Keratinocyte (primary cell): ENCODE measurements at regions not wholly inside any gene's neighbourhood (a gene's known extent, or its start where the extent isn't known, plus 50 kb on each side); places are given as distances from the start of the nearest gene placed in this dataset.

Source experiments
- DNase-seq: peaks from one replicate; pipeline ENCODE4 v3.0.0-alpha.2; 2011; ENCODE audit warnings: low read depth, missing footprints, low spot score
- FAIRE-seq: peaks from 2 replicates; lab custom pipeline; 2011; peaks lifted over from hg19 to GRCh38; lab: Jason Lieb, UNC
- H2AFZ ChIP-seq: 2 replicates; pipeline ENCODE4 v1.6.0; 2012; ENCODE audit warnings: low read length, control low read depth, inconsistent platforms; ENCODE audit not compliant: control insufficient read depth
- H3K27ac ChIP-seq: 2 replicates; pipeline ENCODE4 v1.5.1; 2011; ENCODE audit warnings: low read length; ENCODE audit not compliant: control insufficient read depth, insufficient read depth
- H3K27me3 ChIP-seq: 3 replicates; pipeline ENCODE4 v1.6.0; 2011; ENCODE audit warnings: low read length; ENCODE audit not compliant: control insufficient read depth, insufficient read depth; ENCODE audit errors: extremely low read depth
- H3K36me3 ChIP-seq, 2 experiments: 2 replicates in 1 of 2; 3 replicates in 1 of 2; pipeline ENCODE4 v1.5.1; 2011; ENCODE audit warnings: low read length in 2 of 2, mild to moderate bottlenecking in 1 of 2; ENCODE audit not compliant: control insufficient read depth in 2 of 2, insufficient read depth in 2 of 2; ENCODE audit errors: extremely low read depth in 1 of 2
- H3K4me1 ChIP-seq: 3 replicates; pipeline ENCODE4 v1.5.1; 2011; ENCODE audit warnings: low read length; ENCODE audit not compliant: control insufficient read depth, insufficient read depth; ENCODE audit errors: extremely low read depth
- H3K4me2 ChIP-seq: 3 replicates; pipeline ENCODE4 v1.6.0; 2011; ENCODE audit warnings: low read depth, low read length; ENCODE audit not compliant: control insufficient read depth, insufficient read depth; ENCODE audit errors: extremely low read depth
- H3K4me3 ChIP-seq, 3 experiments: fragments of 200-600 bp in 1 of 3; sonication (generic) in 1 of 3; 2 replicates in 2 of 3; 3 replicates in 1 of 3; pipeline ENCODE4 v1.5.1; 2011 to 2016; ENCODE audit warnings: low read length in 3 of 3, mild to moderate bottlenecking in 3 of 3, control low read depth in 2 of 3, inconsistent platforms in 1 of 3, low read depth in 1 of 3, mixed read lengths in 1 of 3, mixed run types in 1 of 3, moderate library complexity in 1 of 3; ENCODE audit not compliant: control insufficient read depth in 2 of 3, insufficient read depth in 2 of 3; ENCODE audit errors: extremely low read depth in 1 of 3
- H3K79me2 ChIP-seq: 2 replicates; pipeline ENCODE4 v1.6.0; 2012; ENCODE audit warnings: low read length; ENCODE audit not compliant: control insufficient read depth, insufficient read depth
- H3K9ac ChIP-seq: 3 replicates; pipeline ENCODE4 v1.6.0; 2011; ENCODE audit warnings: low read length; ENCODE audit not compliant: control insufficient read depth, insufficient read depth; ENCODE audit errors: extremely low read depth
- H3K9me1 ChIP-seq: 3 replicates; pipeline ENCODE4 v1.6.0; 2011; ENCODE audit warnings: low read length; ENCODE audit not compliant: control insufficient read depth, insufficient read depth; ENCODE audit errors: extremely low read depth
- H3K9me3 ChIP-seq: 2 replicates; pipeline ENCODE4 v1.5.1; 2012; ENCODE audit warnings: low read depth, low read length; ENCODE audit not compliant: control insufficient read depth
- H4K20me1 ChIP-seq: 3 replicates; pipeline ENCODE4 v1.6.0; 2011; ENCODE audit warnings: low read length; ENCODE audit not compliant: control insufficient read depth, insufficient read depth; ENCODE audit errors: extremely low read depth
- CTCF ChIP-seq, 3 experiments: IDR thresholded peaks in 1 of 3; conservative IDR thresholded peaks in 1 of 3; optimal IDR thresholded peaks in 1 of 3; 2 replicates in 2 of 3; 3 replicates in 1 of 3; pipeline versions ENCODE3 to v1.5.1; 2011; ENCODE audit warnings: low read length in 3 of 3, mild to moderate bottlenecking in 3 of 3, moderate library complexity in 2 of 3, control low read depth in 1 of 3, inconsistent platforms in 1 of 3; ENCODE audit not compliant: insufficient read depth in 2 of 3; ENCODE audit errors: extremely low read depth in 1 of 3
- EZH2 ChIP-seq: IDR thresholded peaks from one replicate; pipeline ENCODE4 v1.6.1; 2012; ENCODE audit warnings: inconsistent platforms, mild to moderate bottlenecking, low read length, moderate library complexity
- dilution Hi-C: fragments of 300-500 bp; cut with MboI; formaldehyde crosslinking; loops from one replicate; pipeline ENCODE4 v1.7.0; 2020; ENCODE audit warnings: low sequenced_read_pairs; ENCODE audit not compliant: extremely low pct_ligation_motif_present

GRCh38 chr2:41659758-41660157, 388.1 kb upstream of the PKDCC start:
- FAIRE-seq (no peak), DNase-seq (no peak)
- no peak overlapping the region for H2AFZ ChIP-seq
- no peaks in the 10 kb centered on the region for H3K27me3 ChIP-seq
- H3K27ac ChIP-seq = no peak overlapping the region
- no peaks in the 10 kb centered on the region for H4K20me1 ChIP-seq
- H3K9me3 ChIP-seq = no peaks in the 10 kb centered on the region
- H3K4me2 ChIP-seq = no peak overlapping the region
- no peak for TF ChIP-seq CTCF (optimal IDR thresholded peaks at IDR 0.05 in 1 of 3, IDR thresholded peaks at IDR 0.05 in 1 of 3, conservative IDR thresholded peaks at IDR 0.05 in 1 of 3; ENCODE audit: extremely low read depth in 1 of 3, insufficient read depth in 2 of 3, low read length in 3 of 3)
- TF ChIP-seq EZH2 = no peak
- H3K9me1 ChIP-seq = no peaks in the 10 kb centered on the region
- H3K9ac ChIP-seq = no peak overlapping the region
- H3K4me3 ChIP-seq = no peak overlapping the region
- no peaks in the 10 kb centered on the region for H3K79me2 ChIP-seq
- H3K4me1 ChIP-seq = no peaks in the 10 kb centered on the region
- dilution Hi-C loops = no loop called here
- H3K36me3 ChIP-seq = no peaks in the 10 kb centered on the region

DNA sequence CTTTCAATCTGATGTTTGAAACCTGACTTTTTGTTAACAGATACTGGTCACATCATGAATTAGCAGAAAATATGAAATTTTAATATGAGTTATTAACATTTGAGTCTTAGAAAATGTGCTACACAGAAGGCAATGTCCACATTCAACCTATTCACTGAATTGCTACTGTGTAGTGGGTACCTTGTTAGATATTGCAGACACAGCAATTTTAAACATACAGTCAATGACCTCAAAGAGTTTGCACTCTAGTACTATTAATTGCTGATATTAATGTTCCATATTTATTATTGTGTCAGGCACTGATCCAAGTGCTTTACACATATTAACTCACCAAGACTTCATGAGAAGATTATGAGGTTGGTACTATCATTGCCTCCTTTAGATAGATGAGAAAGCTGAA, 385.4 kb upstream of the PKDCC start:
- H3K4me2 ChIP-seq = no peak overlapping the region
- no peak for FAIRE-seq

More for the DNA sequence above, 385.4 kb upstream of the PKDCC start:
- Histone ChIP-seq H3K36me3 (no peaks in the 10 kb centered on the region), H3K4me1 (no peaks in the 10 kb centered on the region), H3K4me3 (no peak overlapping the region), H3K9me1 (no peaks in the 10 kb centered on the region), H3K9me3 (no peaks in the 10 kb centered on the region), H3K79me2 (no peaks in the 10 kb centered on the region), H3K27me3 (no peaks in the 10 kb centered on the region), H3K27ac (no peak overlapping the region), H3K9ac (no peak overlapping the region), H4K20me1 (no peaks in the 10 kb centered on the region), H2AFZ (no peak overlapping the region)
- no peak for TF ChIP-seq CTCF (optimal IDR thresholded peaks at IDR 0.05 in 1 of 3, IDR thresholded peaks at IDR 0.05 in 1 of 3, conservative IDR thresholded peaks at IDR 0.05 in 1 of 3; ENCODE audit: extremely low read depth in 1 of 3, insufficient read depth in 2 of 3, low read length in 3 of 3)
- TF ChIP-seq EZH2 = no peak
- DNase-seq = no peak
- dilution Hi-C loops = no loop called here
